SK-N-SH (cell line): ENCODE measurements at regions not wholly inside any gene's neighbourhood (a gene's known extent, or its start where the extent isn't known, plus 50 kb on each side); places are given as distances from the start of the nearest gene placed in this dataset.
A peak's percentile ranks its signal among the peaks of the same experiment; 100 is the strongest.

Experiments used
- CTCF ChIA-PET: fragments of 300-600, 350-600 bp; formaldehyde crosslinking; extraction: SDS; loops from one replicate; lab custom pipeline; 2021; lab: Yijun Ruan, JAX
- POLR2A ChIA-PET: fragments of 350-600 bp; sonication (Branson Sonifier 250); formaldehyde crosslinking; extraction: SDS; loops from one replicate; lab custom pipeline; 2020; ENCODE audit warnings: antibody characterized with exemption, inconsistent platforms; lab: Yijun Ruan, JAX
- DNase-seq: peaks from one replicate; pipeline ENCODE4 v3.0.0; 2012
- H2AFZ ChIP-seq: fragments of 200-600 bp; sonication (generic); 2 replicates; pipeline ENCODE4 v1.8.1; 2016; ENCODE audit warnings: antibody characterized with exemption, mild to moderate bottlenecking, low read depth
- H3F3A ChIP-seq: fragments of 200-600 bp; sonication (generic); replicated peaks from 2 replicates; pipeline ENCODE3; 2016; ENCODE audit warnings: antibody characterized with exemption, mild to moderate bottlenecking; ENCODE audit not compliant: insufficient read depth
- H3K27ac ChIP-seq, 2 experiments: fragments of 200-500 bp in 1 of 2; fragments of 200-600 bp in 1 of 2; sonication (Bioruptor generic) in 1 of 2; sonication (generic), shearing (Covaris generic) in 1 of 2; 2 replicates each; pipeline versions ENCODE4 v1.5.1 to v1.6.1; 2014 to 2016; ENCODE audit warnings: low read depth in 2 of 2, inconsistent platforms in 1 of 2, low read length in 1 of 2, mild to moderate bottlenecking in 1 of 2, mixed read lengths in 1 of 2
- H3K27me3 ChIP-seq: fragments of 200-600 bp; sonication (generic), shearing (Covaris generic); 2 replicates; pipeline ENCODE4 v1.6.1; 2016; ENCODE audit warnings: mixed run types; ENCODE audit not compliant: insufficient read depth
- H3K36me3 ChIP-seq, 2 experiments: fragments of 200-500 bp in 1 of 2; fragments of 200-600 bp in 1 of 2; sonication (Bioruptor generic) in 1 of 2; sonication (generic) in 1 of 2; replicated peaks in 1 of 2; 2 replicates each; pipeline versions ENCODE3 to v1.5.1; 2014 to 2016; ENCODE audit warnings: low read length in 1 of 2, mild to moderate bottlenecking in 1 of 2; ENCODE audit not compliant: insufficient read depth in 2 of 2, control insufficient read depth in 1 of 2
- H3K4me1 ChIP-seq, 2 experiments: fragments of 200-500 bp in 1 of 2; fragments of 200-600 bp in 1 of 2; sonication (Bioruptor generic) in 1 of 2; sonication (generic), shearing (Covaris generic) in 1 of 2; 2 replicates each; pipeline versions ENCODE4 v1.5.1 to v1.6.1; 2014 to 2016; ENCODE audit warnings: low read depth in 1 of 2, low read length in 1 of 2, mixed run types in 1 of 2; ENCODE audit not compliant: insufficient read depth in 2 of 2, control insufficient read depth in 1 of 2
- H3K4me2 ChIP-seq: fragments of 200-600 bp; sonication (generic), shearing (Covaris generic); 2 replicates; pipeline ENCODE4 v1.6.1; 2017; ENCODE audit warnings: mixed run types
- H3K4me3 ChIP-seq, 2 experiments: fragments of 200-500 bp in 1 of 2; fragments of 200-600 bp in 1 of 2; sonication (Bioruptor generic) in 1 of 2; sonication (generic), shearing (Covaris generic) in 1 of 2; 2 replicates each; pipeline versions ENCODE4 v1.5.1 to v1.8.1; 2014 to 2016; ENCODE audit warnings: low read depth in 2 of 2, inconsistent platforms in 1 of 2, low read length in 1 of 2, mild to moderate bottlenecking in 1 of 2, mixed read lengths in 1 of 2, moderate library complexity in 1 of 2
- H3K79me2 ChIP-seq: fragments of 200-600 bp; sonication (generic); 2 replicates; pipeline ENCODE4 v1.8.1; 2017; ENCODE audit warnings: mild to moderate bottlenecking; ENCODE audit not compliant: insufficient read depth
- H3K9ac ChIP-seq: fragments of 200-600 bp; sonication (generic); 2 replicates; pipeline ENCODE4 v1.6.1; 2017; ENCODE audit warnings: mixed run types
- H3K9me2 ChIP-seq: fragments of 200-600 bp; sonication (generic); 2 replicates; pipeline ENCODE4 v1.6.1; 2017; ENCODE audit warnings: mixed run types
- H3K9me3 ChIP-seq: fragments of 200-600 bp; sonication (generic); 2 replicates; pipeline ENCODE4 v1.6.1; 2017; ENCODE audit warnings: mixed run types, mild to moderate bottlenecking, moderate library complexity
- H4K20me1 ChIP-seq: fragments of 200-600 bp; sonication (generic); 2 replicates; pipeline ENCODE4 v1.6.1; 2017; ENCODE audit warnings: mild to moderate bottlenecking, mixed run types; ENCODE audit not compliant: insufficient read depth
- CTCF ChIP-seq: fragments of 200-600 bp; sonication (generic); IDR thresholded peaks from 2 replicates; pipeline ENCODE4 v1.6.1; 2017; ENCODE audit warnings: antibody characterized with exemption, mild to moderate bottlenecking, moderate library complexity
- ELF1 ChIP-seq: IDR thresholded peaks from 2 replicates; pipeline ENCODE4 v1.4.0; 2012
- EP300 ChIP-seq, 2 experiments: IDR thresholded peaks; 2 replicates each; pipeline versions ENCODE4 v1.4.0 to v1.6.1; 2012; ENCODE audit warnings: borderline replicate concordance in 1 of 2, low read depth in 1 of 2, low read length in 1 of 2
- EZH2phosphoT487 ChIP-seq: fragments of 200-600 bp; sonication (generic); IDR thresholded peaks from 2 replicates; pipeline ENCODE4 v1.6.1; 2017; ENCODE audit warnings: low read depth, mixed run types, mild to moderate bottlenecking, antibody characterized with exemption, moderate library complexity, borderline replicate concordance
- FOSL2 ChIP-seq: IDR thresholded peaks from 2 replicates; pipeline ENCODE4 v1.4.0; 2012; ENCODE audit warnings: low read depth, mild to moderate bottlenecking, moderate library complexity, borderline replicate concordance
- FOXM1 ChIP-seq: IDR thresholded peaks from 2 replicates; pipeline ENCODE4 v1.4.0; 2012; ENCODE audit warnings: low read depth, mild to moderate bottlenecking
- IRF3 ChIP-seq: fragments of 150-350 bp; IDR thresholded peaks from 2 replicates; pipeline ENCODE4 v1.6.1; 2016; ENCODE audit warnings: mild to moderate bottlenecking, low read depth, low read length
- JUND ChIP-seq: IDR thresholded peaks from 2 replicates; pipeline ENCODE4 v1.4.0; 2012
- MAX ChIP-seq: IDR thresholded peaks from 2 replicates; pipeline ENCODE4 v1.4.0; 2012; ENCODE audit warnings: low read depth
- PBX3 ChIP-seq: IDR thresholded peaks from 2 replicates; pipeline ENCODE4; 2012
- RXRA ChIP-seq: IDR thresholded peaks from 2 replicates; pipeline ENCODE4 v1.4.0; 2012; ENCODE audit warnings: low read depth, mild to moderate bottlenecking, borderline replicate concordance
- SMC3 ChIP-seq: IDR thresholded peaks from 2 replicates; pipeline ENCODE4 v1.6.1; 2012; ENCODE audit warnings: low read depth, low read length, improper control_type of control experiment
- TCF12 ChIP-seq: IDR thresholded peaks from 2 replicates; pipeline ENCODE4 v1.4.0; 2012
- YY1 ChIP-seq: IDR thresholded peaks from 2 replicates; pipeline ENCODE4 v1.4.0; 2012; ENCODE audit warnings: low read depth, mild to moderate bottlenecking
- WGBS: methylation state at CpG from one replicate; pipeline ENCODE4 v1.1.6; 2017; ENCODE audit warnings: low lambda C conversion rate; 5-methylcytosine and 5-hydroxymethylcytosine counted together

- H3K79me2 ChIP-seq: no peaks in the 10 kb centered on the region
- H3K4me2 ChIP-seq: no peak overlapping the region
- no peak overlapping the region for H3K4me3 ChIP-seq
- POLR2A ChIA-PET: no interaction called here
- DNase-seq: no peak
- WGBS: 42% methylated on average over 4 of the region's 4 CpGs
- H3K9ac ChIP-seq: no peak overlapping the region
- 0 out of 4 replicates have a peak, but pooled peaks cover 0 to 8% of the 10 kb centered on the region in 2 experiments for H3K4me1 ChIP-seq
- CTCF ChIA-PET: no interaction called here
- H2AFZ ChIP-seq: no peak overlapping the region
- no peak overlapping the region for H3K27ac ChIP-seq
- H3K36me3 ChIP-seq: no peaks in the 10 kb centered on the region
- H3K9me3 ChIP-seq: no peaks in the 10 kb centered on the region
- H3K9me2 ChIP-seq: no peaks in the 10 kb centered on the region
- H3F3A ChIP-seq: peaks cover 13% of the 10 kb centered on the region
- H4K20me1 ChIP-seq: no peaks in the 10 kb centered on the region
- no peak for TF ChIP-seq CTCF
- peak; percentile 92 for TF ChIP-seq PBX3
- TF ChIP-seq EP300 (IDR thresholded peaks at IDR 0.05; ENCODE audit: borderline replicate concordance in 1 of 2, low read depth in 1 of 2, low read length in 1 of 2): 0 out of 4 replicates have a peak, but pooled peaks of 1 of the 2 experiments have one; percentile 10
- TF ChIP-seq TCF12: peak; percentile 50
- TF ChIP-seq SMC3: no peak
- peak; percentile 38; the same call in 1 of the 2 replicates for TF ChIP-seq JUND
- TF ChIP-seq FOSL2: peak; percentile 46; the same call in 1 of the 2 replicates
- TF ChIP-seq YY1: no peak
- H3K27me3 ChIP-seq: no peaks in the 10 kb centered on the region
Measured at GRCh38 chr2:138107288-138107687, 143.0 kb downstream of the HNMT start.

GRCh38 chr2:138110453-138111083 lies 146.3 kb downstream of the HNMT start:
- CTCF ChIA-PET: no interaction called here
- POLR2A ChIA-PET: no interaction called here
- no peak for DNase-seq
- no peak overlapping the region for H3K4me3 ChIP-seq
- no peak overlapping the region for H3K4me2 ChIP-seq
- no peaks in the 10 kb centered on the region for H3K9me3 ChIP-seq
- no peaks in the 10 kb centered on the region for H4K20me1 ChIP-seq
- H3K27ac ChIP-seq: no peak overlapping the region
- 0 out of 4 replicates have a peak, but pooled peaks cover 0 to 6% of the 10 kb centered on the region in 2 experiments for H3K4me1 ChIP-seq
- H3K9me2 ChIP-seq: no peaks in the 10 kb centered on the region
- no peak overlapping the region for H3K9ac ChIP-seq
- TF ChIP-seq FOSL2 (no peak), RXRA (no peak), JUND (no peak), PBX3 (no peak), FOXM1 (no peak), EZH2phosphoT487 (no peak), ELF1 (no peak), MAX (no peak), IRF3 (no peak)
- no peaks in the 10 kb centered on the region for H3K79me2 ChIP-seq
- H3K36me3 ChIP-seq: no peaks in the 10 kb centered on the region
- peaks cover 7% of the 10 kb centered on the region for H3F3A ChIP-seq
- no peaks in the 10 kb centered on the region for H3K27me3 ChIP-seq
- 66% methylated on average over 2 of the region's 2 CpGs for WGBS
- no peak overlapping the region for H2AFZ ChIP-seq
